ENCODE measurements at regions not wholly inside any gene's neighbourhood (a gene's known extent, or its start where the extent isn't known, plus 50 kb on each side); places are given as distances from the start of the nearest gene placed in this dataset.
"Not testable (repeated sequence)": the region's sequence is repeated elsewhere in the genome, so short reads cannot be mapped to it uniquely, and the experiment has no call there.

DNA sequence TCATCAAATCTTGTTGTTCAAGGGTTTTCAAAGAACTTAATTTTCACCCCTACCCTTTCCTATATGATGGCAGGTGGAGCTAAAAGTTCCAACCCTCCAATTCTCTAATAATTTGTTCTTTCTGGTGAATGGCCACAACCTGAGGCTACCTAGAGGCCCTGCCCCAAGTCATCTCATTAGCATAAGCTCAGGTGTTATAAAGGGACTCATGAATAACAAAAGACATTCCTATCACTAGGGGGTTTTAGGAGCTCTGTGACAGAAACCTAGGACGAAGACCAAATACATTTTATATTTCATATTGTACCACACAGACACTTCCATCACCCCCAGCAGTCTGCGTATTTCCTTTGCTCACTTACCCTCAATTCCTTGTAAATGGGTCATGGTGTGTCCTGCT, 483.6 kb upstream of the EPHA6 start:
- DNase-seq, result no peak

DNA sequence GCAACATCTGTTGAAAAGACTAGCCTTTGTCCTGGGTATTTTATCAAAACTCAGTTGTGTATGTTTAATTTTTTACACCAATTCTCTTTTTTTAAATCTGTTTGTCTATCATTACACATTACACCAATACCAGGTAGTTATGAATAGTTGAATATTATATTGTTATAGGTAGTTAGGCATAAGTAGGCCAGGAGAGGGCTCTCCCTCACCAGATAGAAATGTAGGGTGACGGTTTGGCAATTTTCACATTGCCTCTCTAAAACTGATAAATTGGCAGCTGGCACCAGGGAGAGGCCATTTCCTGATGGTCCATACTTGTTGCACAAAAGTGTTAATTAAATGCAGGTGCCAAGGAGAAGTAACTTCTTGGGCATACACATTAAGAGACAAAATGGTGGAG, 483.1 kb upstream of the EPHA6 start:
- peak; percentile 16 for DNase-seq

DNA sequence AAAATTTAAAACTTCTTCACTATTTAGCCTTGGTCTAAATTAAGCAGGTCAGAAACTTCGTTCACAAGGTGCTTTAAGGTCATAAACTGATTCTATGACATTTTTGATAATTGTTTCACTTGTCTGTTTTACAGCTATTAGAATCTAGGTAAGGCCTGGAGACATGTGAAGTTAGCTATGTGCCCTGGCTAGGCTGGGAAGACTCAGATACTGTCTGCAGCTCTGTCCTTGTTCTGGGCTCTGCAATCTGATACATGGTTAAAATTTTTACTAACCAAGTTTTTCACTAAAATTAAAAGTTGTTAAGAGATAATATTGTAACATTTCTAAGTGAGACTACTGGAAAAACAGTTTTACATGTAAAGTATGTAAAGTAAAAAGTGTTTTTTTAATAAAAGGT, 479.6 kb upstream of the EPHA6 start:
- no peak for DNase-seq

DNA sequence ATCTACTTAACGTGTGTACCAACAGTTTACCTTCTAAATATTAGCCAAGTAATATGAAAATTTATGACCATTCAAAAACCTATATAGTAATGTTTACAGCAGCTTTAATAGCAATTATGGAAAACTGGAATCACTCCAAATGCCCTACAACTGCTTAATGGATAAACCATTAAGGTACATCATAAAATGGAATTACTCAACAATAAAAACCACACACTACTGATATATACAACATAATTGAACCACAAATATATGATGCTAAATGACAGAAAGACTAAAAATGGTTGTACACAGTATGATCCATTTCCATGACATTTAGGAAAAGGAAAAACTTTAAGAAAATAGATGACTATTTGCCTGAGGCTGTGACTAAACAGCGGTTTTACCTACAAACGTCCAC, 467.1 kb upstream of the EPHA6 start:
- DNase-seq, result no peak

DNA sequence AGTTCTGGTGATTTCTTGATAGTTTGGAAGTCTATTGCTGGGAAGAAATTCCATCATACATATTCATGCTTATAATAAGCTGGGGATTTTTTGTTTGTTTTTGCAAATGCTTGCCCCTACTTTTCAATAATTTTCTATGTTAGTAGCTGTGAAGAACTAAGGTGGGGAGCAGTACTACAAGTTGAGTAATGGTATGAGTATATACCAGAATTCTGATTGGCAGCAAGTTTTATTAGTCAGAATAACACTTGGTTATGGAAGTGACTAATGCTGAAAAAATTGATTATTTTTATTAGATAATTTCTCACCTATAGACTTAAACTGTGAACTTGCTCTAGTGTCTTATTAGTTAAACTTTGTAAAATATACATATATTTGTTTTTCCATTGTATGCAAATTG, 462.8 kb upstream of the EPHA6 start:
- not testable (repeated sequence) for DNase-seq

DNA sequence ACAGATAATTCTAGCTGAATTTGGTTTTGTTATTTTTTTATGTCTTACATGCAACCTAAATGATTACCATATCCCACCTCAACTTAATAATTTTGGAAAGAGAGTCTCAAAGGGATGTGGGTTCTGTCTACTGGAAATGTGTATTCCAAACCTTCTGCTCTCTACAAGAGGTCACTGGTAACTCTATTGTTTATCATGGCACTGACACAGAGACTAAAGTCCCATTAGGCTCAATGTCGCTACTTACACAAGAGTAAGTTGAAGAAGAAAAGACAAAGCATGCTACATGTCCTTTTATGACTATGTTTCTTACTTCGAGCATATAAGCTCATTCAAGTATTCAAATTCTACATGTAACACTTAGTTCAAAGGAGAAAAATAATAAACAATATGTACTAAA, 460.3 kb upstream of the EPHA6 start:
- DNase-seq, result no peak

DNA sequence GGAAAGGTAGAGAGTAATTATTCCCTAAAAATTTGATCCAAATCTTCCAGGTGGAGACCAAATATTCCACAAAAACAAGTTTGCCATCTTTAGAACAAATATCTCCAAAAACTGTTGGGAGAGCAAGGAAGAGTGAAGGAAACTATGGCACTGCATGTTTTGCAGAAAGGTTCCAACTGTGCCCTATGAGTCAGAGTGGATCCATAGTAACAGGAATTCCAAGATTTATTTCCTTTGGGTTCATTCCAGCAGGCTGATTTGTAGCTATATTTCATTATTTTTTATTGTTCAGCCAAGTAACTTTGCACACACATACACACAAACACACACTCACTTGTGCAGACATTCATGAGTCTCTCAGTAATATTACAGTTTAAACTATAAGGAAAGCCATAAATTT, 459.7 kb upstream of the EPHA6 start:
- peak; percentile 23 for DNase-seq

DNA sequence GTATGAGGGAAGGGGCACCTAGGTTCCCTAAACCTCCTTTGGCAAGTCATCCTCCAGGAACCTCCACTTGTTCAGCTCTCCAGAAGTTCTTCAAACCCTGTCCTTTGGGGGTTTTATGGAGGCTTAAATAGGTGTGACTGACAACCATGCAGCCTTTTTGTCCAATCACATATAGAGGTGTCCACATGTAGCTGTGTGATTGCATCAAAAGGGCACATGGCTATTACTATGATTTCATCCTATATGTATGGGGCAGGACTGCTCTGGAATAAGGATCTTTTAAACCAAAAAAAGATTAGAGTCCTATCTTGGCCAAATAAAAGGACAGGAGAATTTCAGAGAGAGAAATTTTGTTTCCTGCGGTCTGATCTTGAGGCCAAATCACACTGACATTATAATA, 453.2 kb upstream of the EPHA6 start:
- no peak for DNase-seq

DNA sequence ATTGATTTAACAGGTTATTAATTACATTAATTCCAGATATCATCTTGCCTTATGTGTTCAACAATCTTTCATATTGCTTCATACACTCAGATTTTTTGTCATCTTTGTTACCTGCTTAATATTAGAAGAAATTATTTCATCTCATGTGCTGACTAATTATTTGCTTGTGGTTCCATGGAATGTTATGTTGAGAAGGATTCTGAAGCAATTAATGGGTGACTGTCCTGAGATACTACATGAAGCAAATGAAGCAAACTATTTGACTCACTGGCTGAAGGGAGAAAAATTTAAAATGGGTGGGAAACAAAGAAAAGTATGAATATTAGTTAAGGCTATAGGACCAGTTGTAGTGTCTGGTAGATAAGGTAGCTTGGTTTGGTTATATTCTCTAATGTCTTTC, 443.8 kb upstream of the EPHA6 start:
- DNase-seq, result no peak

DNA sequence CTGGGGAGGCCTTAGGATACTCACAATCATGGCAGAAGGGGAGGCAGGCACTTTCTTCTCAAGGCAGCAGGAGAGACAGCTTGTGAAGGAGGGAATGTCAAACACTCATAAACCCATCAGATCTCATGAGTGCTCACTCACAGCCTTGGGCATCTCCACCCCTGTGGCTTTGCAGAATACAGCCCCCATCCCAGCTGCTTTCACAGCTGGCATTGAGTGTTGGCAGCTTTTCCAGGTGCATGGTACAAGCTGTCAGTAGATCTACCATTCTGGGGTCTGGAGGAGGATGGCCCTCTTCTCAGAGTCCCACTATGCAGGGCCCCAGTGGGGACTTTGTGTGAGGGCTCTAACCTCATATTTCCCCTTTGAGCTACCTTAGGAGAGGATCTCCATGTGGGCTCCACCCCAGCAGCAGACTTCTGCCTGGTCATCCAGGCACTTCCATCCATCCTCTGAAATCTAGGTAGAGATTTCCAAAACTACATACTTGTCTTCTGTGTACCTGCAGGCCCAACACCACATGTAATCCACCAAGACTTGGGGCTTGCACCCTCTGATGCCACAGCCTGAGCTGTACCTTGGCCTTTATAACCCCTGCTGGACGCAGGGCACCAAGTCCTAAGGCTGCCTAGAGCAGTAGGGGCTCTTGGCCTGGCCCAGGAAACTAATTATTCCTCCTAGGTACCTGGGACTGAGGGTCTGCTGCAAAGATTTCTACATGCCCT, 404.2 kb upstream of the EPHA6 start:
- no peak for DNase-seq

DNA sequence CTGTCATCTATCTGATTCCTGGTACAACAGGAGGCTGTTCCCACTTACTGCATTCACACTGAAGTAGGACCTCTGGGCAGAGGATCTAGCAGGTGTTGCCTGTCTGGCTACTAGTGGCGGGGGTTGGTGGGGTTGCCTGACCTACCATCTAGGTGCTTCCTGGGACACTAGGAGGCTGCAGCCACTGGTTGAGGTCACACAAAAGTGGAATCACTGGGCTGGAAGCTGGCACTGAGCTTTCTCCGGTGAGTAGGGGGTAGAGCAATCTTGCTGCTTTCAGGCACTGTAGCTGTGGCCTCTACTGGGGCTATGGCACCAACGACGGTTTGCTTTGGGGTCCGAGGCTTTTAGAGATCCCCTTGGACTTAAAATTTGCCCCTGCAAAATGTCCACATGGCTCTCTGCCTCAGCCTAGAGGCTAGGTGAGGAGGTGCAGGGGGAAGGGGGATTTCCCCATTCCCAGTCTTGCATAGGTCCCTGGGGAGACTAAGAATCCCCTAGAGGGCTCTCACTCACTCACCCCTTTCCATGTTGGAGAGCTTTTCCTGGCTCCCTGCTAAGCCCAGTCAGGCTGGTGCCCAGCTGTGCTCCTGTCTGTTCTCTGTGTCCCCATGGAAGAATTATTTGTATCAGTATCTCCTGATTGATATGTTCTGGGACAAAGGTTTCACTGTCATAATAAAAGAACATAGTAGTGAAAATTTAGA, 397.7 kb upstream of the EPHA6 start:
- no peak for DNase-seq

DNA sequence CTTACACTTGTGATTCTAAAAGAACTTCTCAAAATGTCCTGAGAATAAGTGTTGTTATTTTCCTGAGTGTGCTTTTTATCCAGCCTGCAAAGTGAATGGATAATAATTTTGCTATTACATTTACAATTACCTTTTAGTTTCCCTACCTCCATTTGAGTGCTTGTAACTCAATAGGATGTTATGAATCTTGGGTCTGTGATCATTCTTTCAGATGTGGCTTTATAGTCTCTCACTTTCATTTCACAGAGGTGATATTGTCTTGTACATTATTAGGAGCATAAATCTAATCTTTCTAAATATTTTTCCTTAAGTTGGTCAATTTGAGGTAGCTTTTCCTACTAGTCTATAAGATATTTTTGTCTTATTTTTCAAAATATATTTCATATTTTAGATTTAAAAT, 386.3 kb upstream of the EPHA6 start:
- DNase-seq, result no peak

DNA sequence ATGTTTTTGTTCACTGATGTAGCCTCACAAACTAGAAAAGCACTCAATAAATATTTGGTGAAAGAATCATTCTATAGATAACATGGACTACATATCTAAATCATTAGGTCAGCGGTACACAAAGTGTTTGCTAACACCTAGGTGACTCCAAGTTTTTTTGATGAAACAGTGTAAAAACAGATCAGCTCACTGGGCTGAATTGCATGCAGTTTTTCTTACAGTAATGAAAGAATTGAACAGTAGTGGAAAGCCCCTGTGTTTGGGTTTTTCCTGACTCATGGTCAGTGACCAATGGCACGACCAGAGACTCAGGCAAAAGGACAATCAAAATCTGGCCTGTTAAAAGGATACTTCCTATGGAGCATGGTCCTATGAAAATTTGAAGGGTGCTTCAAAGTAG, 384.3 kb upstream of the EPHA6 start:
- no peak for DNase-seq

DNA sequence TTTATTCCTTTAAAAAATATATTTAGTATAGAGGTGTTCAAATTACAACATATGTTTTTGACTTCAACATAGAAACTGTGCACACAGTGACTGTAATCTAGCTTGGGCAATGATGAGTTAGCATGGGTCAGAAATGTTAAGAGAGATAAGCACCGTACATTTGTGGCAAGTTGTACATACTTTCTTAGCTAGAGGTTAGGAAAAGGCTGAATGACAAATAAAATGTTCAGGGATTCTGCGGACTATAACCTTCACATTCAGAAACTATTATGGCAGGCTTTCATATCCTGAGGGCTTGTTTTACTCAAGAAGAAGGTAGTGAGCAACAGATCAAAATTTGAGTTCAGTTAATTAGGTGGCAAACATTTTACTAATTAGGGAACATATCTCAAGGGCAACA, 379.7 kb upstream of the EPHA6 start:
- DNase-seq, result no peak

DNA sequence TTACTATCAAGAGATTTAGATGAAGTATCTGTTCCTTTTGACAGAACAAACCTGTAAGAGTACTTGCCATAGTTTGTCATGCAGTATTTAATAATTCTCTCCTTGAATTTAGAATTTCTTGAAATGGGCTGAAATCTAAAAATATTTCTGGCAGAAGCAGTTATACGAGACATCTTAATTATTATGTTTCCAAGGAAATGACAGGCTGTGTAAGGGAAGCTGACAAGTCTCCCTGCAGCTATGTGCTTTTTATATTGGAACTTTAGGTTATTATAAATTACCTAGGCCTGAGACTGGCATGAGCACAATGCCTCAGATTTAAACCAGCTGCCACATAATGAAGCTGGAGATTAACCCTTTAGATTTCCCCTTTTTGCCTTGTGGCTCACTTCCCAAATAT, 365.0 kb upstream of the EPHA6 start:
- DNase-seq, result no peak

DNA sequence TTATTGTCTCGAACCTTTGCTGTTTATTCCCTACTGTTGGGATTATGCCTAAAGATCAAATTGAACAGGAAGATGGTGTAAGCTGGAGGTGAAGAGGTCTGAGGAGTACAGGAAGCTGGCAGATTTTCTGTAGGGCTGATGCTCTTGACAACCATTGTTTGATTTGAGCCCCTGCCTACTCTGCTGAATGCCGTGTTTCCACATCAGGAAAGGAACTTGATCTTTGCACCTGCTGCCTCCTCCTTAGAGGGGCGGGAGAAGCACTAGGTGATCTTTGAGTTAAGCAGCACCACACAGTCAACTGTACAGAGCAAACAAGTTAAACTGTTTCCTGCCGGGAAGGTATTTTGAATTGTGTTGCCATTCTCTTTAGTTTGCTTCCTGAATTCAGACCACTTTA, 364.6 kb upstream of the EPHA6 start:
- DNase-seq, result no peak

DNA sequence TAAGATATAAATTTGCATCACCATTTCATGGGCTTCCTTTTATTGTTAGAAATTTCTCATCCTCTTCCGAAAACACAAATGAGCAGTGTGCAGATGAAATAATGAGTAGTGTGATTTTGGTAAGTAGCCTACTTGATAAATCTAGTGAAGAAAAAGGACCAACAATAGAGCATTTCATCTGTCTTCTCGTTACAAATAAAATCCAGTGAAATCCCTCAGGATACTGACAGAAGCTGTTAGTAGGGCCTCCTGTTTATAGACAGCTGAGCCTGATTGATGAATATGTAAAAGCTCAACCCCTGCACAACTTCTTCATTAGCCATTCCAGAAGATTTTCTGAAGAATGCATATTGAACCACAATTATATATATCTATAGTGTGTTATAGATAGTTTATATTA, 363.7 kb upstream of the EPHA6 start:
- DNase-seq, result no peak

DNA sequence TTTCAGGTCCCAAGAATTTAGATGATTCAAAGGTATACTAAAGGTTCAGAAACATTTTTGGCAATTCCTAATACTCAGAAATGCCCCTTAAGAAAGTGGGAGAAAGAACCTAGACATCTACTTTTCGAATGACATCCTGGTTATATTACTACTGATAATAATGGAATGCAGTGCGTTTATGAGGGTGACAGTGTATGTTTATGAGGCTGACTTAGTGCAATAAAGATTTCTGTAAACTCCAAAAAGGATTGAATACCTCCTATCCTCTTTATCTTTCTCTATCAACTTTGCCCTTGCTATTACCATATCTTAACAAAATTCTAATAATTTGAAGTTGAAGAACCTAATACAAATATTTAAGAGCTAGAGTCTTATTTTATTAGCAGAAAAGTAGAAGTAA, 348.9 kb upstream of the EPHA6 start:
- no peak for DNase-seq

DNA sequence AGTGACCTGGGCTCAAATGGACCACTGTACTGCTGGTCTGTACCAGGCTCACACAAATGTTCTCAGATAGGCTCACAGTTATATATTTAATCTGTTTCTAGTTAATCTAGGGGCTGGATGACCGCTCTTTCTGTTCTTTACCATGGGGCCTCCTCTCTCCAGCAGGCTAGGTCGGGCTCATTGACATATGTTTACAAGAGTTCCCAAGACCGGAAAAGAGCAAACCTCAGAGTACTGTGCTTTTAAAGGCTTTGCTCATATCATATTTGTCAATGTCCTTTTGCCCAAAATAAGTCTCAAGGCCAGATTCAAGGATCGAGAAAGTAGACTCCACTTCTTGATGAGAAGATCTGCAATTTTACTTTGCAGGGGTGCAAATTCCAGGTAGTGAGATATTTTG, 348.0 kb upstream of the EPHA6 start:
- no peak for DNase-seq

DNA sequence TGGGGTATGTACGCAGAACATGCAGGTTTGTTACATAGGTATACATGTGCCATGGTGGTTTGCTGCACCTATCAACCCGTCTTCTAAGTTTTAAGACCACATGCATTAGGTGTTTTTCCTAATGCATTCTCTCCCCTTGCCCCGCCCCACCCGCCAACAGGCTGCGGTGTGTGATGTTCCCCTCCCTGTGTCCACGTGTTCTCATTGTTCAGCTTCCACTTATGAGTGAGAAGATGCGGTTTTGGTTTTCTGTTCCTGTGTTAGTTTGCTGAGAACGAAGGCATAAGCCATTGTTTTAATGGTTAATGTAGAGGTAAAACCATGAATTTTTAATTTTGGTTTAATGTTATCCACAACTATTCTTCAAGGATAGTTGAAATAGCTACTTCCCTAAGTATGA, 346.8 kb upstream of the EPHA6 start:
- no peak for DNase-seq

DNA sequence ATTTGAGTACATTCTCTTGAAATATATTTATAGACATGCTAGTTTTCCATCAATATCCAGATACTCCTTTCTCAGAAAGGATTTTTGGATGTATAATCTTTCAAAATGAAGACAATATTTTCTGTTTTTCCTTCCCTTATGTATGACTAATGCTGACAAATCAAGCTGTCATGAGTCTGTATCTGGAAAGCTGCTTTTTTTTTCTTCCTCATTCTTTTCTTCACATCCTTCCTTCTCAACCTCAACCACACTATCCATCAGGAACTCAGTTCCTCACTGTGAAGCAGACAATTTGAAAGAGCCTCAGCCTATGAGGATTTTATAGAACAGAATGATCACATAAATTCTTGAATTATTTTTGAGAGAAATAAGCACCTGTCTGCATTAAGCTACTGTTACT, 335.9 kb upstream of the EPHA6 start:
- DNase-seq, result no peak

DNA sequence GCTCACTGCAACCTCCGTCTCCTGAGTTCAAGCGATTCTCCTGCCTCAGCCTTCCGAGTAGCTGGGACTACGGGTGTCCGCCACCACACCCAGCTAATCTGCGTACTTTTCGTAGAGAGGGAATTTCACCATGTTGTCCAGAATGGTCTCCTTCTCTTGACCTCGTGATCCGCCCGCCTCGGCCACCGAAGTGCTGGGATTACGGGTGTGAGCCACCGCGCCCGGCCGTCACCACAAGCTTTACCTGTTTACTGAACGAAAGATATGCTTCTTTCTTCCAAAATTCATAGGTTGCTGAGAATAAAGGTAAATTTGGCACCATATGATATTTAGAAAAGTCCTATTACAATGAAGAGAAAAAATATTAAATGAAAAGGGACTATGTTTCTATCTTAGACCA, 333.5 kb upstream of the EPHA6 start:
- DNase-seq, result no peak

DNA sequence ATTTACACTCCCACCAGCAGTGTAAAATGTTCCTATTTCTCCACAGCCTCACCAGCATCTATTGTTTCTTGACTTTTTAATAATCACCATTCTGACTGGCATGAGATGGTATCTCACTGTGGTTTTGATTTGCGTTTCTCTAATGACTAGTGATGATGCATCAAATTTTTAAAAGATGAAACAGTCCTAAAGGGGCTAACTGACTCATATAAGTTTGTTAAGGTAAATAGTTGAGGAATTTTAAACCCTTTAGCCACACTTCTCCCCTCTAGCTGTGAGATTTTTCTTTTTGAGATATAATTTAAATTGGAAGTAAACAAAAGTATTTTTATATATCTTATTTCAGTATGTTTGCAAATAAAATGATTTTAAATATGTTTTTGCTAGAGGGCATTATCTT, 331.2 kb upstream of the EPHA6 start:
- not testable (repeated sequence) for DNase-seq

DNA sequence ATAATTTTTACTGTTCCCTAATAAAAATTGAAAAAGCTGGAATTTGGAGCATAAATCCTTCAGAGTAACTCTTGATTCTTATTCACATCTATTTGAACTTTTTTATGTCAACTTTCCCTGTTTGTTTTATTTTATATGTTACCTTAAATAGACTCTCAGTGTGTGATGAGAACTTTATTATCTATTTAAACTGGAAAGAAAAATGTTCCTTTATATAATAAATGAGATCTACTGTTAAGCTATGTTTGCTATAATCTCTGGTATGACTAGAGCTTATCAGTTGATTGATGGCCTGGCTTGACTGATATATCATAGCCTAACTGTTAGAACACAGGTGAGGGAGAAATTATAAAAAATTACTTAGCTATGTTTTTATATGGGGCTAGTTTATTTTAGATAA, 330.6 kb upstream of the EPHA6 start:
- no peak for DNase-seq

DNA sequence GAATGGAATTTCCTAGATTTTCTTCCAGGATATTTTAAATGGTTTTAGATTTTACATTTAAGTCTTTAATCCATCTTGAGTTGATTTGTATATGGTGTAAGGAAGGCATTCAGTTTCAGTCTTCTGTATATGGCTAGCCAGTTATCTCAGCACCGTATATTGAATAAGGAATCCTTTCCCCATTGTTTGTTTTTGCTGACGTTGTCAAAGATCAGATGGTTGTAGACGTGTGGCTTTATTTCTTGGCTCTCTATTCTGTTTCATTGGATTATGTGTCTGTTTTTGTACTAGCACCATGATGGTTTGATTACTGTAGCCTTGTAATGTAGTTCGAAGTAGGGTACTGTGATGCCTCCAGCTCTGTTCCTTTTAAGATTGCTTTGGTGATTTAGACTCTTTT, 325.7 kb upstream of the EPHA6 start:
- DNase-seq, result no peak
